Osteocyte (in vitro differentiated cells): ENCODE measurements at regions not wholly inside any gene's neighbourhood (a gene's known extent, or its start where the extent isn't known, plus 50 kb on each side); places are given as distances from the start of the nearest gene placed in this dataset.

ENCODE experiments used
- DNase-seq: peaks from one replicate; pipeline ENCODE4 v3.0.0; 2021; ENCODE audit warnings: mixed read lengths; ENCODE audit not compliant: unreplicated experiment; ENCODE audit errors: extremely low spot score
- H3K27ac Mint-ChIP-seq: one replicate; pipeline ENCODE4 v1.8.0; 2021; ENCODE audit warnings: mild to moderate bottlenecking, mixed read lengths; ENCODE audit not compliant: unreplicated experiment
- H3K27me3 Mint-ChIP-seq: one replicate; pipeline ENCODE4 v1.8.0; 2021; ENCODE audit warnings: mixed read lengths; ENCODE audit not compliant: unreplicated experiment
- H3K36me3 Mint-ChIP-seq: one replicate; pipeline ENCODE4 v1.8.0; 2021; ENCODE audit warnings: mixed read lengths; ENCODE audit not compliant: unreplicated experiment
- H3K4me1 Mint-ChIP-seq: one replicate; pipeline ENCODE4 v1.8.0; 2021; ENCODE audit warnings: mixed read lengths; ENCODE audit not compliant: unreplicated experiment
- H3K4me3 Mint-ChIP-seq: one replicate; pipeline ENCODE4 v1.8.0; 2021; ENCODE audit warnings: mild to moderate bottlenecking, moderate library complexity, mixed read lengths; ENCODE audit not compliant: unreplicated experiment
- H3K9me3 Mint-ChIP-seq: one replicate; pipeline ENCODE4 v1.8.0; 2021; ENCODE audit warnings: mixed read lengths; ENCODE audit not compliant: unreplicated experiment
- TF ChIP-seq, protein P1 (sequence below): fragments of 200-600 bp; sonication (generic); IDR thresholded peaks from 2 replicates; pipeline ENCODE4 v1.5.0; 2021; ENCODE audit warnings: antibody characterized with exemption, mild to moderate bottlenecking, moderate library complexity

DNA sequence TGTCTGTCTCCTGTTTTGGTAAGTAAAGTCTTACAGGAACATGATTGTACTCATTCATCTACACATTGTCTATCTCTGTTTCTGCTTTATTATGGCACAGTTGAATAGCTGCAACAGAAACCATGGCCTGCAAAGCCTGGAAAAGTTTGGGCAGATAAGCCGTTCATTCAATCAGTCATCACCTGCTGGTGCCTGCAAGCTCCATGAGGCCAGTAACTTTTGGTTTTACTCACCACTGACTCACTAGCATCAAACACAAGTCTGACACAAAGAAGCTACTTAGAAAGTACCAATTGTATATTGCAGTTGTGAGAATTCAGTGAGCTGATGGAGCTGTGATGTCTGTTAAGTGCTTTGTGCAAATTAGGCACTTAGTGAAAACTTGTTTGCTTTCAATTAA is 373.6 kb upstream of the SGCD start:
- no peak for DNase-seq
- H3K4me1 Mint-ChIP-seq: peaks cover 8% of the 10 kb centered on the region
- H3K36me3 Mint-ChIP-seq: no peaks in the 10 kb centered on the region
- no peaks in the 10 kb centered on the region for H3K9me3 Mint-ChIP-seq
- TF ChIP-seq, protein P1, sequence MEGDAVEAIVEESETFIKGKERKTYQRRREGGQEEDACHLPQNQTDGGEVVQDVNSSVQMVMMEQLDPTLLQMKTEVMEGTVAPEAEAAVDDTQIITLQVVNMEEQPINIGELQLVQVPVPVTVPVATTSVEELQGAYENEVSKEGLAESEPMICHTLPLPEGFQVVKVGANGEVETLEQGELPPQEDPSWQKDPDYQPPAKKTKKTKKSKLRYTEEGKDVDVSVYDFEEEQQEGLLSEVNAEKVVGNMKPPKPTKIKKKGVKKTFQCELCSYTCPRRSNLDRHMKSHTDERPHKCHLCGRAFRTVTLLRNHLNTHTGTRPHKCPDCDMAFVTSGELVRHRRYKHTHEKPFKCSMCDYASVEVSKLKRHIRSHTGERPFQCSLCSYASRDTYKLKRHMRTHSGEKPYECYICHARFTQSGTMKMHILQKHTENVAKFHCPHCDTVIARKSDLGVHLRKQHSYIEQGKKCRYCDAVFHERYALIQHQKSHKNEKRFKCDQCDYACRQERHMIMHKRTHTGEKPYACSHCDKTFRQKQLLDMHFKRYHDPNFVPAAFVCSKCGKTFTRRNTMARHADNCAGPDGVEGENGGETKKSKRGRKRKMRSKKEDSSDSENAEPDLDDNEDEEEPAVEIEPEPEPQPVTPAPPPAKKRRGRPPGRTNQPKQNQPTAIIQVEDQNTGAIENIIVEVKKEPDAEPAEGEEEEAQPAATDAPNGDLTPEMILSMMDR: no peak
- no peak overlapping the region for H3K27ac Mint-ChIP-seq
- no peak overlapping the region for H3K4me3 Mint-ChIP-seq
- no peaks in the 10 kb centered on the region for H3K27me3 Mint-ChIP-seq

DNA sequence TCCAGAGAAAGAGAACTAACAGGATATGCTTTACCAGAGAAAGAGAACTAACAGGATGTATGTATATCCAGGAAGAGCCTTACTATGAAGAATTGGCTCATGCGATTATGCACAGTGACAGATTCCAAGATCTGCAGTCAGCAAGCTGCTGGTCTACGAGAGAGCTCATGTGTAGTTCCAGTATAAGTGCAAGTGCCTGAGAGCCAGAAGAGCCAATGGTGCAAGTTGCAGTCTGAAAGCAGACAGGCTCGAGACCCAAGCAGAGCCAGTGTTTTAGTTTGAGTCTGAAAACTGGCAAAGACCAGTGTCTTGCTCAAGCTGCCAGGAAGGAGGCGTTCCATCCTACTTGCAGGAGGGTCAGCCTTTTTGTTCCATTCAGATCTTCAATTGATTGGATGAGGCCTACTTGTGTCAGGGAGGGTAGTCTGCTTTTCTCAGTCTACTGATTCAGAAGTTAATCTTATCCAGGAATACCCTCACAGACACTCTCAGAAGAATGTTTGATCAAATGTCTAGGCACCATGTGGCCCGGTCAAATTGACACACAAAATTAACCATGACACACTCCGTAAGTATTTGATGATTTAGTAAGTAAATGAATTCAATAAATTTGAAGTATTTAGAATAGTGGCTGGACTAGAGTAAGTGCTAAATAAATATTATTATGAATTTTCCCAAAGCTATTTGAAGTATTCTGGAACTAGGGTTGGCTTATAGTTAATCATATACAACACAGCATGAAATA is 372.1 kb upstream of the SGCD start:
- H3K27me3 Mint-ChIP-seq: no peaks in the 10 kb centered on the region
- peaks cover 8% of the 10 kb centered on the region for H3K4me1 Mint-ChIP-seq
- H3K9me3 Mint-ChIP-seq: no peaks in the 10 kb centered on the region
- DNase-seq: no peak
- no peak overlapping the region for H3K27ac Mint-ChIP-seq
- H3K36me3 Mint-ChIP-seq: no peaks in the 10 kb centered on the region
- H3K4me3 Mint-ChIP-seq: no peak overlapping the region
- TF ChIP-seq, protein P1: no peak

- no peaks in the 10 kb centered on the region for H3K36me3 Mint-ChIP-seq
- no peak overlapping the region for H3K27ac Mint-ChIP-seq
- no peaks in the 10 kb centered on the region for H3K9me3 Mint-ChIP-seq
- TF ChIP-seq, protein P1: no peak
- no peak overlapping the region for H3K4me3 Mint-ChIP-seq
- peaks cover 8% of the 10 kb centered on the region for H3K4me1 Mint-ChIP-seq
- DNase-seq: no peak
- H3K27me3 Mint-ChIP-seq: no peaks in the 10 kb centered on the region
Measured at GRCh38 chr5:155957884-155958283, 369.1 kb upstream of the SGCD start.

GRCh38 chr5:155959082-155959481 is 367.9 kb upstream of the SGCD start:
- Mint-ChIP-seq H3K4me3 (no peak overlapping the region), H3K36me3 (no peaks in the 10 kb centered on the region), H3K9me3 (no peaks in the 10 kb centered on the region), H3K27me3 (no peaks in the 10 kb centered on the region), H3K4me1 (peaks cover 8% of the 10 kb centered on the region), H3K27ac (no peak overlapping the region)
- DNase-seq: no peak
- TF ChIP-seq, protein P1: no peak

DNA sequence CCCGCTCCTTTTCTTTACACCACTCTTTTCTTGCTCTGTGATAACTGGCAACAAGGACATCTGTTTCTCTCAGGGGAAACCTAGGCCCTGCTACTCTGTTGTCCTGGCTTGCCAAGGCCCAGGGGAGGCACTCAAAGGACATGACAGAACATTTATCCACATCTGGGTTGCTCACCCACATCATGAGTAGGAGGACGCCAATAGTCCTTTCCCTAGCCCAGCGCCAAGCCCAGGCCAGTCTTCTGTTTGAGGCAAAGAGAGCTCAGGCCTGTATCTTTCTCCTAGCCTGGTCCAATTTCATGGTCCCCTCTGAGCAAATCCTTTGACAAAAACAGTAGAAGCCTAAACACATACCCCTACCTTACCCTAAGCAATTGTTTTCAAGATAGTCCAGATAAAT is 366.8 kb upstream of the SGCD start:
- H3K36me3 Mint-ChIP-seq: no peaks in the 10 kb centered on the region
- TF ChIP-seq, protein P1: no peak
- peaks cover 2% of the 10 kb centered on the region for H3K9me3 Mint-ChIP-seq
- no peak overlapping the region for H3K4me3 Mint-ChIP-seq
- no peak for DNase-seq
- H3K27me3 Mint-ChIP-seq: no peaks in the 10 kb centered on the region
- H3K27ac Mint-ChIP-seq: no peak overlapping the region
- H3K4me1 Mint-ChIP-seq: peaks cover 6% of the 10 kb centered on the region
